ENCODE measurements at regions not wholly inside any gene's neighbourhood (a gene's known extent, or its start where the extent isn't known, plus 50 kb on each side); places are given as distances from the start of the nearest gene placed in this dataset.

DNA sequence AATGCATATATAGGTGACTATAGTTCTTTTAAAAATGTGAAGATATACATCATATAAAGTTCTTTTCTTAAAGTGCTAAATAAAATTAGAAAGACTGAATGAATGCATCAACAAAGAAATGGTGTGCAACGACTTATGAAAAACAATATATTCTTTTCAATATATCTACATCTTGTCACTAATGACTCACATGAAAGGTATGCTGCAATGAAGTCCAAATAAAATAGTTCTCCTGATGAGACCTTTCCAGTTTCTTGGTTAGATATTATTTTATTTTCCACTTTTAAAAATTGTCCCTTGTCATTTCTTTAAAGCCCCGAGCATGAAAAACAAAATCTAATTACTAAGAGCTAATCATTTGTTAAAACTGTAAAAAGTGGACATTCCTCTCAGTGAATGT lies 462.1 kb downstream of the PCDH11X start (continued):
- TF ChIP-seq, protein P1, sequence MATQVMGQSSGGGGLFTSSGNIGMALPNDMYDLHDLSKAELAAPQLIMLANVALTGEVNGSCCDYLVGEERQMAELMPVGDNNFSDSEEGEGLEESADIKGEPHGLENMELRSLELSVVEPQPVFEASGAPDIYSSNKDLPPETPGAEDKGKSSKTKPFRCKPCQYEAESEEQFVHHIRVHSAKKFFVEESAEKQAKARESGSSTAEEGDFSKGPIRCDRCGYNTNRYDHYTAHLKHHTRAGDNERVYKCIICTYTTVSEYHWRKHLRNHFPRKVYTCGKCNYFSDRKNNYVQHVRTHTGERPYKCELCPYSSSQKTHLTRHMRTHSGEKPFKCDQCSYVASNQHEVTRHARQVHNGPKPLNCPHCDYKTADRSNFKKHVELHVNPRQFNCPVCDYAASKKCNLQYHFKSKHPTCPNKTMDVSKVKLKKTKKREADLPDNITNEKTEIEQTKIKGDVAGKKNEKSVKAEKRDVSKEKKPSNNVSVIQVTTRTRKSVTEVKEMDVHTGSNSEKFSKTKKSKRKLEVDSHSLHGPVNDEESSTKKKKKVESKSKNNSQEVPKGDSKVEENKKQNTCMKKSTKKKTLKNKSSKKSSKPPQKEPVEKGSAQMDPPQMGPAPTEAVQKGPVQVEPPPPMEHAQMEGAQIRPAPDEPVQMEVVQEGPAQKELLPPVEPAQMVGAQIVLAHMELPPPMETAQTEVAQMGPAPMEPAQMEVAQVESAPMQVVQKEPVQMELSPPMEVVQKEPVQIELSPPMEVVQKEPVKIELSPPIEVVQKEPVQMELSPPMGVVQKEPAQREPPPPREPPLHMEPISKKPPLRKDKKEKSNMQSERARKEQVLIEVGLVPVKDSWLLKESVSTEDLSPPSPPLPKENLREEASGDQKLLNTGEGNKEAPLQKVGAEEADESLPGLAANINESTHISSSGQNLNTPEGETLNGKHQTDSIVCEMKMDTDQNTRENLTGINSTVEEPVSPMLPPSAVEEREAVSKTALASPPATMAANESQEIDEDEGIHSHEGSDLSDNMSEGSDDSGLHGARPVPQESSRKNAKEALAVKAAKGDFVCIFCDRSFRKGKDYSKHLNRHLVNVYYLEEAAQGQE (IDR thresholded peaks at IDR 0.05), result no peak
- TF ChIP-seq, protein P2, sequence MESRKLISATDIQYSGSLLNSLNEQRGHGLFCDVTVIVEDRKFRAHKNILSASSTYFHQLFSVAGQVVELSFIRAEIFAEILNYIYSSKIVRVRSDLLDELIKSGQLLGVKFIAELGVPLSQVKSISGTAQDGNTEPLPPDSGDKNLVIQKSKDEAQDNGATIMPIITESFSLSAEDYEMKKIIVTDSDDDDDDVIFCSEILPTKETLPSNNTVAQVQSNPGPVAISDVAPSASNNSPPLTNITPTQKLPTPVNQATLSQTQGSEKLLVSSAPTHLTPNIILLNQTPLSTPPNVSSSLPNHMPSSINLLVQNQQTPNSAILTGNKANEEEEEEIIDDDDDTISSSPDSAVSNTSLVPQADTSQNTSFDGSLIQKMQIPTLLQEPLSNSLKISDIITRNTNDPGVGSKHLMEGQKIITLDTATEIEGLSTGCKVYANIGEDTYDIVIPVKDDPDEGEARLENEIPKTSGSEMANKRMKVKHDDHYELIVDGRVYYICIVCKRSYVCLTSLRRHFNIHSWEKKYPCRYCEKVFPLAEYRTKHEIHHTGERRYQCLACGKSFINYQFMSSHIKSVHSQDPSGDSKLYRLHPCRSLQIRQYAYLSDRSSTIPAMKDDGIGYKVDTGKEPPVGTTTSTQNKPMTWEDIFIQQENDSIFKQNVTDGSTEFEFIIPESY (IDR thresholded peaks at IDR 0.05), result no peak
- no peak for TF ChIP-seq RAD21 (IDR thresholded peaks at IDR 0.05)

DNA sequence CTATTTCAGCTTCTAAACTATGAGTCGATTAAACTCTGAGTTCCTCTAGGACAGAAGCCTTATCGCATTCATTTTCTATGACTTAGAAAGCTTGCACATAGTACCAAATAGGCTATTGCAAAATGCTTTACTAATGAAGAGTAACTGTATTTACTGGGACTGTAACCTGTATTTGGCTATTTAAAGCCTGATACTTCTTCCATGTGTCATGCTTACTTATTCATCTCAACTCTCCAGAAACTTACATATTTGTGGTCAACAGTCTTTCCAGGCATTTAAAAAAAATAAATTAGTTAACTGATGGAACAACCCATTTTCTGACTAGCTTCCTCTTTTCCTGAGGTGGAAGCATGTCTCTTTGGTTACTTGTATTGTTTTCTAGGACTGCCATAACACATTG lies 467.9 kb downstream of the PCDH11X start:
- H3K9me3 ChIP-seq (ENCODE audit: control insufficient read depth in 4 of 4, low read length in 3 of 4), result no peaks in the 10 kb centered on the region
- WGBS, result 86% methylated on average over 2 of the region's 2 CpGs
- no peaks in the 10 kb centered on the region for H3K27me3 ChIP-seq (ENCODE audit: control insufficient read depth in 4 of 4, insufficient read depth in 4 of 4, low read length in 3 of 4)
- no peak for TF ChIP-seq JUND (IDR thresholded peaks at IDR 0.05)
- TF ChIP-seq HNF4G (IDR thresholded peaks at IDR 0.05), result no peak
- H3K27ac ChIP-seq (ENCODE audit: low read depth in 1 of 2, low read length in 2 of 2), result no peak overlapping the region
- DNase-seq (ENCODE audit: low spot score), result no peak
- no peak overlapping the region for H3K9ac ChIP-seq (ENCODE audit: low read depth in 1 of 2, low read length in 2 of 2)
- H3K4me3 ChIP-seq (ENCODE audit: low read depth in 1 of 3, low read length in 3 of 3), result no peak overlapping the region
- H3K4me1 ChIP-seq (ENCODE audit: control insufficient read depth in 4 of 4, insufficient read depth in 4 of 4, low read length in 3 of 4), result no peaks in the 10 kb centered on the region
- no peaks in the 10 kb centered on the region for H3K36me3 ChIP-seq (ENCODE audit: control insufficient read depth in 4 of 4, insufficient read depth in 3 of 4, low read depth in 1 of 4, low read length in 3 of 4)

DNA sequence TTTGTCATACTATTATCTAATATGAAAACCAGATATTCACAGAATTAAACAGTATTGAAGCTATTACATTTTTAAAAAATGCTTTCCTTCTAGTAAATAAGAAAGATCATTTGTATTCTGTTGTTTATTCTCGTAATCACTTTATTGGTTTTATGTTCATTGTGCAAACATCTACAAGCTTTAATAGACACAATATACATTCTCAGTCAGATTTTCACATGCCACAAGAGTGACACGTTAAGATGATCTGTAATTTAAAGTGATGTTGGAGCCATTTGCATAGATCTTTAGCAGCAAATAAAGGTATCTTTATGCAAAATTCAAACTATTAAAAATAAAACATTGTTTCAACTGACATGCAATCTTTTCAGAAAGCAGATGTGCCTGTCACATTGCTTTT lies 469.9 kb downstream of the PCDH11X start:
- 76% methylated on average over 2 of the region's 2 CpGs for WGBS
- H3K36me3 ChIP-seq (ENCODE audit: control insufficient read depth in 4 of 4, insufficient read depth in 3 of 4, low read depth in 1 of 4, low read length in 3 of 4), result no peaks in the 10 kb centered on the region

More for the DNA sequence above, 469.9 kb downstream of the PCDH11X start:
- Histone ChIP-seq H3K4me3 (ENCODE audit: low read depth in 1 of 3, low read length in 3 of 3) (no peak overlapping the region), H3K9ac (ENCODE audit: low read depth in 1 of 2, low read length in 2 of 2) (no peak overlapping the region), H3K27me3 (ENCODE audit: control insufficient read depth in 4 of 4, insufficient read depth in 4 of 4, low read length in 3 of 4) (no peaks in the 10 kb centered on the region), H3K27ac (ENCODE audit: low read depth in 1 of 2, low read length in 2 of 2) (no peak overlapping the region), H3K9me3 (ENCODE audit: control insufficient read depth in 4 of 4, low read length in 3 of 4) (no peaks in the 10 kb centered on the region), H3K4me1 (ENCODE audit: control insufficient read depth in 4 of 4, insufficient read depth in 4 of 4, low read length in 3 of 4) (no peaks in the 10 kb centered on the region)
- DNase-seq (ENCODE audit: low spot score), result no peak
- TF ChIP-seq EGR1 (IDR thresholded peaks at IDR 0.05; ENCODE audit: low read depth in 2 of 2) (no peak), SP1 (IDR thresholded peaks at IDR 0.05) (no peak), RAD21 (IDR thresholded peaks at IDR 0.05) (no peak), FOXA2 (IDR thresholded peaks at IDR 0.05) (no peak), NR2F2 (IDR thresholded peaks at IDR 0.05) (no peak), JUND (IDR thresholded peaks at IDR 0.05) (no peak), YY1 (IDR thresholded peaks at IDR 0.05) (no peak), TAF1 (conservative IDR thresholded peaks at IDR 0.05) (no peak), GABPA (IDR thresholded peaks at IDR 0.05 in 1 of 2, conservative IDR thresholded peaks at IDR 0.05 in 1 of 2) (no peak), RXRA (IDR thresholded peaks at IDR 0.05) (no peak)
- TF ChIP-seq, protein P1 (IDR thresholded peaks at IDR 0.05), result no peak
- TF ChIP-seq, protein P2 (IDR thresholded peaks at IDR 0.05), result no peak
- TF ChIP-seq, protein P3, sequence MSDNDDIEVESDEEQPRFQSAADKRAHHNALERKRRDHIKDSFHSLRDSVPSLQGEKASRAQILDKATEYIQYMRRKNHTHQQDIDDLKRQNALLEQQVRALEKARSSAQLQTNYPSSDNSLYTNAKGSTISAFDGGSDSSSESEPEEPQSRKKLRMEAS (IDR thresholded peaks at IDR 0.05), result no peak
- TF ChIP-seq, protein P4, sequence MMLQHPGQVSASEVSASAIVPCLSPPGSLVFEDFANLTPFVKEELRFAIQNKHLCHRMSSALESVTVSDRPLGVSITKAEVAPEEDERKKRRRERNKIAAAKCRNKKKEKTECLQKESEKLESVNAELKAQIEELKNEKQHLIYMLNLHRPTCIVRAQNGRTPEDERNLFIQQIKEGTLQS (IDR thresholded peaks at IDR 0.05), result no peak

All from liver (tissue), 7 donors.